Natural killer cell (primary cell): ENCODE measurements at regions not wholly inside any gene's neighbourhood (a gene's known extent, or its start where the extent isn't known, plus 50 kb on each side); places are given as distances from the start of the nearest gene placed in this dataset.

Experiments used
- ATAC-seq, 3 donors: fragments of 150-1000 bp in 2 of 3; fragments of 200-7000 bp in 1 of 3; cut with Tn5 transposase; 1 replicate in 1 of 3; 2 replicates in 2 of 3; pipeline ENCODE4 v1.10.0; 2021; ENCODE audit warnings: mild to moderate bottlenecking in 2 of 3, moderate library complexity in 2 of 3
- DNase-seq, 2 donors: peaks; one replicate each; pipeline versions ENCODE4 v3.0.0 to v3.0.0-alpha.2; 2013 to 2021; ENCODE audit warnings: mixed read lengths in 1 of 2
- H3K27ac ChIP-seq: one replicate; pipeline ENCODE4 v1.5.1; 2013; ENCODE audit warnings: mild to moderate bottlenecking, low read length
- H3K27me3 ChIP-seq: one replicate; pipeline ENCODE4 v1.6.1; 2013; ENCODE audit warnings: low read length; ENCODE audit not compliant: control insufficient read depth, insufficient read depth
- H3K36me3 ChIP-seq: one replicate; pipeline ENCODE4 v1.6.1; 2013; ENCODE audit warnings: low read length; ENCODE audit not compliant: control insufficient read depth, insufficient read depth
- H3K4me1 ChIP-seq: one replicate; pipeline ENCODE4 v1.6.1; 2013; ENCODE audit warnings: low read length; ENCODE audit not compliant: control insufficient read depth, insufficient read depth
- H3K4me3 ChIP-seq: one replicate; pipeline ENCODE4 v1.5.1; 2013; ENCODE audit warnings: low read length
- H3K9me3 ChIP-seq: one replicate; pipeline ENCODE4 v1.6.1; 2013; ENCODE audit warnings: low read length; ENCODE audit not compliant: control insufficient read depth, insufficient read depth
- H3K27ac Mint-ChIP-seq, 2 donors: one replicate each; pipeline ENCODE4 v1.8.0; 2022; ENCODE audit warnings: mild to moderate bottlenecking in 2 of 2, mixed read lengths in 2 of 2, moderate library complexity in 1 of 2
- H3K27me3 Mint-ChIP-seq, 2 donors: one replicate each; pipeline ENCODE4 v1.8.0; 2022; ENCODE audit warnings: low read depth in 2 of 2, mixed read lengths in 2 of 2
- H3K36me3 Mint-ChIP-seq: one replicate; pipeline ENCODE4 v1.8.0; 2022; ENCODE audit warnings: mixed read lengths
- H3K4me1 Mint-ChIP-seq, 2 donors: one replicate each; pipeline ENCODE4 v1.8.0; 2022; ENCODE audit warnings: mixed read lengths in 2 of 2
- H3K4me3 Mint-ChIP-seq: one replicate; pipeline ENCODE4 v1.8.0; 2022; ENCODE audit warnings: mild to moderate bottlenecking, moderate library complexity, mixed read lengths
- H3K9me3 Mint-ChIP-seq, 2 donors: one replicate each; pipeline ENCODE4 v1.8.0; 2022; ENCODE audit warnings: mixed read lengths in 2 of 2
- CTCF ChIP-seq: fragments of 200-600 bp; IDR thresholded peaks from one replicate; pipeline ENCODE4 v1.8.0; 2022; ENCODE audit warnings: antibody characterized with exemption
- WGBS: methylation state at CpG from one replicate; pipeline ENCODE4 v1.1.7; 2013; ENCODE audit warnings: missing lambda C conversion rate; ENCODE audit not compliant: insufficient coverage; 5-methylcytosine and 5-hydroxymethylcytosine counted together
- intact Hi-C: fragments of 100-400 bp; cut with micrococcal nuclease; formaldehyde crosslinking; loops from one replicate; pipeline ENCODE4 v1.14.2; 2022

- no peak for TF ChIP-seq CTCF
- 64% methylated on average over 4 of the region's 4 CpGs for WGBS
- no peaks in the 10 kb centered on the region for H3K4me1 ChIP-seq
- Mint-ChIP-seq H3K4me1 (no peaks in the 10 kb centered on the region), H3K27me3 (peaks cover 3 to 6% of the 10 kb centered on the region in 2 donors), H3K9me3 (peaks cover 2 to 4% of the 10 kb centered on the region in 2 donors), H3K4me3 (no peak overlapping the region), H3K27ac (no peak overlapping the region), H3K36me3 (no peaks in the 10 kb centered on the region)
- H3K9me3 ChIP-seq = no peaks in the 10 kb centered on the region
- no peaks in the 10 kb centered on the region for H3K36me3 ChIP-seq
- no peak overlapping the region for H3K4me3 ChIP-seq
- DNase-seq (no peak), ATAC-seq (no peak)
- no peak overlapping the region for H3K27ac ChIP-seq
- intact Hi-C loops = no loop called here
- no peaks in the 10 kb centered on the region for H3K27me3 ChIP-seq
Measured at GRCh38 chr18:45509535-45509934, 105.7 kb upstream of the SLC14A2 start.

GRCh38 chr18:45510656-45511055 lies 104.6 kb upstream of the SLC14A2 start:
- Histone ChIP-seq H3K27me3 (no peaks in the 10 kb centered on the region), H3K27ac (no peak overlapping the region), H3K4me3 (no peak overlapping the region), H3K9me3 (no peaks in the 10 kb centered on the region), H3K4me1 (no peaks in the 10 kb centered on the region), H3K36me3 (no peaks in the 10 kb centered on the region)
- intact Hi-C loops = no loop called here
- WGBS = 89% methylated on average over 3 of the region's 3 CpGs
- Mint-ChIP-seq H3K27ac (no peak overlapping the region), H3K4me1 (no peaks in the 10 kb centered on the region), H3K9me3 (peaks cover 2 to 4% of the 10 kb centered on the region in 2 donors), H3K36me3 (no peaks in the 10 kb centered on the region), H3K27me3 (peaks cover 6 to 14% of the 10 kb centered on the region in 2 donors), H3K4me3 (no peak overlapping the region)
- TF ChIP-seq CTCF = no peak
- ATAC-seq (no peak), DNase-seq (no peak)

- H3K4me1 ChIP-seq = no peaks in the 10 kb centered on the region
- intact Hi-C loops = no loop called here
- peaks cover 0 to 2% of the 10 kb centered on the region in 2 donors for H3K9me3 Mint-ChIP-seq
Measured at GRCh38 chr18:45512363-45512953, 102.8 kb upstream of the SLC14A2 start.

More at GRCh38 chr18:45512363-45512953, 102.8 kb upstream of the SLC14A2 start:
- Mint-ChIP-seq H3K27ac (no peak overlapping the region), H3K27me3 (peaks cover 6 to 22% of the 10 kb centered on the region in 2 donors), H3K4me3 (no peak overlapping the region), H3K4me1 (no peaks in the 10 kb centered on the region), H3K36me3 (no peaks in the 10 kb centered on the region)
- Histone ChIP-seq H3K36me3 (no peaks in the 10 kb centered on the region), H3K27ac (no peak overlapping the region), H3K27me3 (no peaks in the 10 kb centered on the region), H3K4me3 (no peak overlapping the region), H3K9me3 (no peaks in the 10 kb centered on the region)
- no peak for TF ChIP-seq CTCF
- DNase-seq (no peak), ATAC-seq (no peak)
- WGBS = 74% methylated on average over 4 of the region's 5 CpGs
